ENCODE measurements at regions not wholly inside any gene's neighbourhood (a gene's known extent, or its start where the extent isn't known, plus 50 kb on each side); places are given as distances from the start of the nearest gene placed in this dataset.
"Not testable (repeated sequence)": the region's sequence is repeated elsewhere in the genome, so short reads cannot be mapped to it uniquely, and the experiment has no call there.

- no peak overlapping the region for H2BK15ac ChIP-seq (ENCODE audit: low read depth, low read length)
- H3K4ac ChIP-seq (ENCODE audit: low read depth, low read length): no peak overlapping the region
- H3K4me1 ChIP-seq (ENCODE audit: control insufficient read depth, insufficient read depth, low read length): no peaks in the 10 kb centered on the region
- CTCF ChIA-PET: no interaction called here
- no peak overlapping the region for H3K23ac ChIP-seq (ENCODE audit: low read depth, low read length)
- no peak overlapping the region for H3K18ac ChIP-seq (ENCODE audit: low read depth, low read length)
- no peaks in the 10 kb centered on the region for H3K79me1 ChIP-seq (ENCODE audit: low read depth in 1 of 2, low read length in 2 of 2)
- H2BK5ac ChIP-seq (ENCODE audit: low read depth, low read length, poor library complexity, severe bottlenecking): no peak overlapping the region
- H3K27me3 ChIP-seq (ENCODE audit: control insufficient read depth, insufficient read depth, low read length): no peaks in the 10 kb centered on the region
- DNase-seq: no peak
- H2AFZ ChIP-seq (replicated peaks; ENCODE audit: low read length, poor library complexity): no peak overlapping the region
- no peak overlapping the region for H3K4me2 ChIP-seq (ENCODE audit: low read depth, low read length)
- no peaks in the 10 kb centered on the region for H3K36me3 ChIP-seq (ENCODE audit: control insufficient read depth, insufficient read depth, low read length)
- H2BK20ac ChIP-seq (ENCODE audit: low read depth, low read length): no peak overlapping the region
- TF ChIP-seq RAD21 (IDR thresholded peaks at IDR 0.05; ENCODE audit: low read length): no peak
- TF ChIP-seq MXI1 (IDR thresholded peaks at IDR 0.05; ENCODE audit: borderline replicate concordance, low read depth, low read length): no peak
- TF ChIP-seq POLR2A (IDR thresholded peaks at IDR 0.05; ENCODE audit: low read depth, low read length): no peak
- TF ChIP-seq FOS (IDR thresholded peaks at IDR 0.05; ENCODE audit: low read depth, low read length): no peak
- no peak for TF ChIP-seq CEBPB (IDR thresholded peaks at IDR 0.05; ENCODE audit: low read depth, low read length)
- no peak for TF ChIP-seq USF2 (IDR thresholded peaks at IDR 0.05; ENCODE audit: low read depth, low read length)
- no peaks in the 10 kb centered on the region for H3K9me1 ChIP-seq (ENCODE audit: insufficient read depth, low read length)
- no TSS peak for BruUV-seq (replicated peaks)
- no peak overlapping the region for H3K27ac ChIP-seq (ENCODE audit: insufficient read depth, low read length)
- no peaks in the 10 kb centered on the region for H4K20me1 ChIP-seq (ENCODE audit: insufficient read depth, low read length)
- POLR2A ChIA-PET (ENCODE audit: unreplicated experiment): no interaction called here
- H2AK9ac ChIP-seq (replicated peaks; ENCODE audit: low read depth, low read length, poor library complexity): no peak overlapping the region
- ATAC-seq (ENCODE audit: low read depth): no peak
- no peak overlapping the region for H3K4me3 ChIP-seq (ENCODE audit: insufficient read depth, low read depth, low read length)
- no peak overlapping the region for H4K91ac ChIP-seq (ENCODE audit: insufficient read depth, low read depth, low read length)
- dilution Hi-C loops (cut with HindIII; ENCODE audit: low sequenced_read_pairs, unreplicated experiment): no loop called here
- H4K5ac ChIP-seq (ENCODE audit: low read depth, low read length): no peak overlapping the region
- intact Hi-C loops (cut with micrococcal nuclease): no loop called here
- no peak overlapping the region for H3K9ac ChIP-seq (ENCODE audit: low read depth, low read length)
- no peak overlapping the region for H4K8ac ChIP-seq (ENCODE audit: low read depth in 2 of 2, low read length in 2 of 2)
- no peaks in the 10 kb centered on the region for H3K9me3 ChIP-seq (ENCODE audit: control insufficient read depth, insufficient read depth, low read length)
- no peak overlapping the region for H2BK120ac ChIP-seq (ENCODE audit: low read depth, low read length)
- H3K14ac ChIP-seq (replicated peaks; ENCODE audit: low read depth, low read length): no peak overlapping the region
- in situ Hi-C loops (cut with MboI; ENCODE audit: low sequenced_read_pairs): no loop called here
- H2AK5ac ChIP-seq (ENCODE audit: low read depth, low read length): no peak overlapping the region
- no peak overlapping the region for H3K56ac ChIP-seq (ENCODE audit: extremely low read depth, insufficient read depth, low read length)
These were observed 1347.3 kb downstream of the RPA4 start for GRCh38 chrX:98231003-98231402.

- DNase-seq; H3K9me1 ChIP-seq (ENCODE audit: insufficient read depth, low read length); H4K8ac ChIP-seq (ENCODE audit: low read depth in 2 of 2, low read length in 2 of 2); H2BK20ac ChIP-seq (ENCODE audit: low read depth, low read length); H3K56ac ChIP-seq (ENCODE audit: extremely low read depth, insufficient read depth, low read length); H3K4me3 ChIP-seq (ENCODE audit: insufficient read depth, low read depth, low read length); H2BK120ac ChIP-seq (ENCODE audit: low read depth, low read length); ATAC-seq (ENCODE audit: low read depth); H3K9ac ChIP-seq (ENCODE audit: low read depth, low read length); H2AK9ac ChIP-seq (replicated peaks; ENCODE audit: low read depth, low read length, poor library complexity); H3K27ac ChIP-seq (ENCODE audit: insufficient read depth, low read length); H4K5ac ChIP-seq (ENCODE audit: low read depth, low read length); CTCF ChIA-PET; H3K4me2 ChIP-seq (ENCODE audit: low read depth, low read length); BruUV-seq (replicated peaks); H3K79me1 ChIP-seq (ENCODE audit: low read depth in 1 of 2, low read length in 2 of 2); H3K36me3 ChIP-seq (ENCODE audit: control insufficient read depth, insufficient read depth, low read length); in situ Hi-C loops (cut with MboI; ENCODE audit: low sequenced_read_pairs); H3K9me3 ChIP-seq (ENCODE audit: control insufficient read depth, insufficient read depth, low read length); H3K4me1 ChIP-seq (ENCODE audit: control insufficient read depth, insufficient read depth, low read length); H2BK5ac ChIP-seq (ENCODE audit: low read depth, low read length, poor library complexity, severe bottlenecking); H3K23ac ChIP-seq (ENCODE audit: low read depth, low read length); H3K4ac ChIP-seq (ENCODE audit: low read depth, low read length); H4K20me1 ChIP-seq (ENCODE audit: insufficient read depth, low read length); H2AFZ ChIP-seq (replicated peaks; ENCODE audit: low read length, poor library complexity); H3K27me3 ChIP-seq (ENCODE audit: control insufficient read depth, insufficient read depth, low read length); H2BK15ac ChIP-seq (ENCODE audit: low read depth, low read length); H2AK5ac ChIP-seq (ENCODE audit: low read depth, low read length); H4K91ac ChIP-seq (ENCODE audit: insufficient read depth, low read depth, low read length); H3K18ac ChIP-seq (ENCODE audit: low read depth, low read length); POLR2A ChIA-PET (ENCODE audit: unreplicated experiment); H3K14ac ChIP-seq (replicated peaks; ENCODE audit: low read depth, low read length); intact Hi-C loops (cut with micrococcal nuclease); dilution Hi-C loops (cut with HindIII; ENCODE audit: low sequenced_read_pairs, unreplicated experiment): not testable (repeated sequence)
- 33% methylated on average over 2 of the region's 6 CpGs; no CpG with 5 or more reads in 1 of the 2 experiments for WGBS, 2 experiments (ENCODE audit: extremely low coverage in 2 of 2, insufficient read length in 1 of 2)
These were observed 1356.4 kb downstream of the RPA4 start for GRCh38 chrX:98240061-98240460.
